ENCODE measurements at regions not wholly inside any gene's neighbourhood (a gene's known extent, or its start where the extent isn't known, plus 50 kb on each side); places are given as distances from the start of the nearest gene placed in this dataset.

- no peaks in the 10 kb centered on the region; the same call in 1 of the 2 replicates for H3K23me2 ChIP-seq (ENCODE audit: low read depth, low read length)
- no peak for TF ChIP-seq SIN3A (conservative IDR thresholded peaks at IDR 0.05 in 1 of 2, IDR thresholded peaks at IDR 0.05 in 1 of 2; ENCODE audit: low read depth in 1 of 2, low read length in 2 of 2)
- TF ChIP-seq HDAC6 (IDR thresholded peaks at IDR 0.05; ENCODE audit: low read depth, low read length): no peak
- no peak for TF ChIP-seq SIRT6 (IDR thresholded peaks at IDR 0.05; ENCODE audit: low read length)
- TF ChIP-seq RXRA (IDR thresholded peaks at IDR 0.05; ENCODE audit: insufficient read depth, low read depth, low read length): no peak
- TF ChIP-seq ATF3 (IDR thresholded peaks at IDR 0.05; ENCODE audit: insufficient read depth, low read depth, low read length): no peak
- TF ChIP-seq KDM5A (IDR thresholded peaks at IDR 0.05; ENCODE audit: low read length): no peak
- no peak for TF ChIP-seq SUZ12 (IDR thresholded peaks at IDR 0.05; ENCODE audit: low read length)
- TF ChIP-seq FOSL1 (IDR thresholded peaks at IDR 0.05; ENCODE audit: insufficient read depth, low read depth, low read length): no peak
- TF ChIP-seq SP1 (IDR thresholded peaks at IDR 0.05; ENCODE audit: low read depth, low read length): no peak
- TF ChIP-seq TAF7 (optimal IDR thresholded peaks at IDR 0.05; ENCODE audit: borderline replicate concordance, low read depth, low read length): no peak
- TF ChIP-seq NRF1 (IDR thresholded peaks at IDR 0.05; ENCODE audit: low read depth, low read length): no peak
- TF ChIP-seq SRF (IDR thresholded peaks at IDR 0.05; ENCODE audit: low read depth, low read length): no peak
- TF ChIP-seq KDM1A (IDR thresholded peaks at IDR 0.05; ENCODE audit: borderline replicate concordance, low read length): no peak
- no peak for TF ChIP-seq MAX (IDR thresholded peaks at IDR 0.05)
Observed at GRCh38 chr16:8293413-8293812, 296.9 kb downstream of the TMEM114 start.

More at GRCh38 chr16:8293413-8293812, 296.9 kb downstream of the TMEM114 start:
- no peaks in the 10 kb centered on the region for H3K79me2 ChIP-seq (ENCODE audit: control insufficient read depth in 1 of 2, insufficient read depth in 2 of 2, low read length in 2 of 2)
- H3K23ac ChIP-seq (ENCODE audit: insufficient read length): no peak overlapping the region
- WGBS, 2 experiments (ENCODE audit: extremely low coverage in 1 of 2, insufficient coverage in 1 of 2, insufficient read length in 1 of 2, insufficient replicate concordance in 2 of 2, low coverage in 1 of 2, low lambda C conversion rate in 2 of 2, missing lambda C conversion rate in 1 of 2): 89% methylated on average over 5 of the region's 5 CpGs; no CpG with 5 or more reads in 1 of the 2 experiments
- H3K36me3 ChIP-seq (ENCODE audit: control insufficient read depth in 2 of 4, insufficient read depth in 4 of 4, low read length in 3 of 4): no peaks in the 10 kb centered on the region
- no peaks in the 10 kb centered on the region for H4K20me1 ChIP-seq (replicated peaks in 1 of 2; ENCODE audit: control insufficient read depth in 1 of 2, insufficient read depth in 2 of 2, low read length in 2 of 2)
- no peak overlapping the region for H3K56ac ChIP-seq (replicated peaks; ENCODE audit: insufficient read length, low read depth, low read length)
- no peaks in the 10 kb centered on the region for H3K27me3 ChIP-seq (replicated peaks in 1 of 4; ENCODE audit: control insufficient read depth in 3 of 4, extremely low read depth in 1 of 4, insufficient read depth in 3 of 4, low read length in 3 of 4)
- H3K14ac ChIP-seq (ENCODE audit: insufficient read length): no peak overlapping the region
- H3K9ac ChIP-seq (replicated peaks in 1 of 4; ENCODE audit: extremely low read depth in 1 of 4, low read depth in 3 of 4, low read length in 3 of 4): no peak overlapping the region
- no peak overlapping the region for H2AK5ac ChIP-seq (ENCODE audit: low read depth, low read length)
- no peak overlapping the region for H3K18ac ChIP-seq (ENCODE audit: extremely low read depth, low read length)
- no peak overlapping the region for H4K8ac ChIP-seq (ENCODE audit: extremely low read depth, insufficient read depth, low read length)
- H2BK15ac ChIP-seq (ENCODE audit: low read length): no peak overlapping the region
- no peak overlapping the region for H4K5ac ChIP-seq (ENCODE audit: insufficient read length, low read depth, low read length)
- H2BK12ac ChIP-seq (ENCODE audit: low read depth, low read length): no peak overlapping the region
- no peak overlapping the region for H2BK20ac ChIP-seq (ENCODE audit: low read length)
- no peak for DNase-seq (ENCODE audit: low read depth in 1 of 2, low spot score in 2 of 2)
- ChIA-PET CTCF (ENCODE audit: partially characterized antibody) (interaction anchor here (0.6 kb wide), 1 partner anchor 26 kb away, joined by 5 read pairs; no protein-coding TSS in a partner anchor), POLR2A (ENCODE audit: partially characterized antibody) (no interaction called here)
- no peaks in the 10 kb centered on the region for H3K9me3 ChIP-seq (ENCODE audit: insufficient read depth in 2 of 2, low read depth in 1 of 2, low read length in 1 of 2)
- no peaks in the 10 kb centered on the region for H3K79me1 ChIP-seq (ENCODE audit: low read depth, low read length)
- H3K4me3 ChIP-seq (ENCODE audit: extremely low read depth in 1 of 4, insufficient read depth in 2 of 4, low read depth in 3 of 4, low read length in 4 of 4): no peak overlapping the region
- H3K4ac ChIP-seq (replicated peaks; ENCODE audit: insufficient read length, low read depth, low read length): no peak overlapping the region
- no peaks in the 10 kb centered on the region for H3K4me1 ChIP-seq (replicated peaks in 1 of 4; ENCODE audit: control insufficient read depth in 3 of 4, insufficient read depth in 4 of 4, low read length in 3 of 4)
- H2AFZ ChIP-seq (ENCODE audit: low read length): no peak overlapping the region
- no peak overlapping the region for H4K91ac ChIP-seq (replicated peaks; ENCODE audit: insufficient read length, low read length)
- no peak overlapping the region for H3K4me2 ChIP-seq (ENCODE audit: insufficient read depth in 1 of 2, low read depth in 2 of 2, low read length in 2 of 2)
- no peak overlapping the region for H2BK120ac ChIP-seq (replicated peaks; ENCODE audit: low read depth, low read length)
- no peak overlapping the region for H3K27ac ChIP-seq (ENCODE audit: low read depth, low read length)
- no peak overlapping the region for H2BK5ac ChIP-seq (ENCODE audit: low read depth, low read length)
- FAIRE-seq: no peak
